Activated CD8-positive, alpha-beta T cell treated with anti-CD3 and anti-CD28 coated beads, Interleukin-2, amount 10 ng/mL, durations not matched to agents 7 days and 5 days (primary cell): ENCODE measurements at regions not wholly inside any gene's neighbourhood (a gene's known extent, or its start where the extent isn't known, plus 50 kb on each side); places are given as distances from the start of the nearest gene placed in this dataset. TPM values are rescaled to one million over a fixed set of nuclear protein-coding genes. Genes with fewer than 3 reads are reported as not detected.
"Not testable (repeated sequence)": the region's sequence is repeated elsewhere in the genome, so short reads cannot be mapped to it uniquely, and the experiment has no call there.

Experiments
- ATAC-seq: fragments of 150-1000 bp; cut with Tn5 transposase; one replicate; pipeline ENCODE4 v1.10.0; 2021; ENCODE audit warnings: moderate library complexity
- CTCF ChIA-PET: fragments of 350-600 bp; sonication (Branson Sonifier 250); formaldehyde crosslinking; loops from one replicate; lab custom pipeline; 2021; ENCODE audit warnings: antibody characterized with exemption; lab: Charles Lee
- POLR2A ChIA-PET: fragments of 350-600 bp; sonication (Branson Sonifier 250); formaldehyde crosslinking; loops from one replicate; lab custom pipeline; 2021; ENCODE audit warnings: antibody characterized with exemption; lab: Charles Lee
- DNase-seq: peaks from one replicate; pipeline ENCODE4 v3.0.0-alpha.2; 2020
- H3K27ac Mint-ChIP-seq: one replicate; pipeline ENCODE4 v1.8.0; 2021; ENCODE audit warnings: mild to moderate bottlenecking, mixed read lengths
- H3K27me3 Mint-ChIP-seq: one replicate; pipeline ENCODE4 v1.8.0; 2021; ENCODE audit warnings: low read depth, mixed read lengths
- H3K36me3 Mint-ChIP-seq: one replicate; pipeline ENCODE4 v1.8.0; 2021; ENCODE audit warnings: low read depth, mixed read lengths
- H3K4me1 Mint-ChIP-seq: one replicate; pipeline ENCODE4 v1.8.0; 2021; ENCODE audit warnings: low read depth, mixed read lengths
- H3K4me3 Mint-ChIP-seq: one replicate; pipeline ENCODE4 v1.8.0; 2021; ENCODE audit warnings: mild to moderate bottlenecking, mixed read lengths
- H3K9me3 Mint-ChIP-seq: one replicate; pipeline ENCODE4 v1.8.0; 2022; ENCODE audit warnings: mixed read lengths; ENCODE audit not compliant: insufficient read depth
- microRNA-seq: library from miRNA; unstranded; fragments of <30 nt; microRNA quantifications from one replicate; pipeline ENCODE4 v1.2.0, GENCODE V29; 2022

- CTCF ChIA-PET, POLR2A ChIA-PET, H3K9me3 Mint-ChIP-seq, H3K36me3 Mint-ChIP-seq, DNase-seq, ATAC-seq, H3K27ac Mint-ChIP-seq, H3K4me3 Mint-ChIP-seq, H3K4me1 Mint-ChIP-seq, H3K27me3 Mint-ChIP-seq: not testable (repeated sequence)
These were observed 67.8 kb upstream of the EEF2KMT start for GRCh38 chr16:5165429-5165828.

- CTCF ChIA-PET, H3K4me3 Mint-ChIP-seq, DNase-seq, ATAC-seq, H3K36me3 Mint-ChIP-seq, H3K27me3 Mint-ChIP-seq, H3K9me3 Mint-ChIP-seq, H3K4me1 Mint-ChIP-seq, H3K27ac Mint-ChIP-seq, POLR2A ChIA-PET: not testable (repeated sequence)
These were observed 65.2 kb upstream of the EEF2KMT start for GRCh38 chr16:5162801-5163200.

- H3K4me3 Mint-ChIP-seq, DNase-seq, CTCF ChIA-PET, H3K27ac Mint-ChIP-seq, H3K36me3 Mint-ChIP-seq, H3K9me3 Mint-ChIP-seq, H3K4me1 Mint-ChIP-seq, POLR2A ChIA-PET, H3K27me3 Mint-ChIP-seq, ATAC-seq: not testable (repeated sequence)
These were observed 64.3 kb upstream of the EEF2KMT start for GRCh38 chr16:5161888-5162287.

GRCh38 chr16:5160010-5160409 is 62.4 kb upstream of the EEF2KMT start:
- H3K27me3 Mint-ChIP-seq, H3K9me3 Mint-ChIP-seq, DNase-seq, H3K4me1 Mint-ChIP-seq, H3K4me3 Mint-ChIP-seq, ATAC-seq, CTCF ChIA-PET, H3K36me3 Mint-ChIP-seq, H3K27ac Mint-ChIP-seq, POLR2A ChIA-PET: not testable (repeated sequence)

- H3K27ac Mint-ChIP-seq, CTCF ChIA-PET, POLR2A ChIA-PET: not testable (repeated sequence)
These were observed 61.9 kb upstream of the EEF2KMT start for GRCh38 chr16:5159537-5159936.

GRCh38 chr16:5158494-5158893 is 60.9 kb upstream of the EEF2KMT start:
- ChIA-PET POLR2A (no interaction called here), CTCF (no interaction called here)
- H3K4me1 Mint-ChIP-seq = no peaks in the 10 kb centered on the region
- H3K27me3 Mint-ChIP-seq = no peaks in the 10 kb centered on the region
- DNase-seq (no peak), ATAC-seq (no peak)
- H3K9me3 Mint-ChIP-seq = no peaks in the 10 kb centered on the region
- H3K36me3 Mint-ChIP-seq = no peaks in the 10 kb centered on the region
- H3K27ac Mint-ChIP-seq = no peak overlapping the region
- H3K4me3 Mint-ChIP-seq = no peak overlapping the region

More at GRCh38 chr16:5159537-5159936, 61.9 kb upstream of the EEF2KMT start:
- not testable (repeated sequence) for H3K4me1 Mint-ChIP-seq, DNase-seq, ATAC-seq, H3K36me3 Mint-ChIP-seq, H3K27me3 Mint-ChIP-seq, H3K4me3 Mint-ChIP-seq, H3K9me3 Mint-ChIP-seq

- CTCF ChIA-PET, H3K27ac Mint-ChIP-seq, H3K27me3 Mint-ChIP-seq, H3K9me3 Mint-ChIP-seq, DNase-seq, POLR2A ChIA-PET, ATAC-seq, H3K36me3 Mint-ChIP-seq, H3K4me1 Mint-ChIP-seq, H3K4me3 Mint-ChIP-seq: not testable (repeated sequence)
These were observed 58.9 kb upstream of the EEF2KMT start for GRCh38 chr16:5156486-5156885.

GRCh38 chr16:5154006-5154405 is 56.4 kb upstream of the EEF2KMT start:
- H3K9me3 Mint-ChIP-seq, POLR2A ChIA-PET, H3K27ac Mint-ChIP-seq, DNase-seq, H3K27me3 Mint-ChIP-seq, ATAC-seq, H3K4me1 Mint-ChIP-seq, CTCF ChIA-PET, H3K36me3 Mint-ChIP-seq, H3K4me3 Mint-ChIP-seq: not testable (repeated sequence)

- H3K4me1 Mint-ChIP-seq, H3K27me3 Mint-ChIP-seq, H3K36me3 Mint-ChIP-seq, H3K27ac Mint-ChIP-seq, H3K9me3 Mint-ChIP-seq, DNase-seq, H3K4me3 Mint-ChIP-seq, POLR2A ChIA-PET, ATAC-seq, CTCF ChIA-PET: not testable (repeated sequence)
These were observed 53.8 kb upstream of the EEF2KMT start for GRCh38 chr16:5151409-5151808.

Small RNAs in the stretch of these regions (microRNA-seq; reads per million reads assigned to microRNA genes)
- not detected for gene MIR8065
